Urinary bladder (tissue), 3 donors: ENCODE measurements at regions not wholly inside any gene's neighbourhood (a gene's known extent, or its start where the extent isn't known, plus 50 kb on each side); places are given as distances from the start of the nearest gene placed in this dataset.
"Not testable (repeated sequence)": the region's sequence is repeated elsewhere in the genome, so short reads cannot be mapped to it uniquely, and the experiment has no call there.

Experiments
- DNase-seq: peaks from one replicate; pipeline ENCODE4 v3.0.0-alpha.2; 2015; ENCODE audit errors: extremely low spot score
- H3K27ac ChIP-seq: one replicate; pipeline ENCODE4 v1.5.1; 2013; ENCODE audit warnings: low read depth, mild to moderate bottlenecking, moderate library complexity
- H3K36me3 ChIP-seq: one replicate; pipeline ENCODE4 v1.6.1; 2013; ENCODE audit warnings: mild to moderate bottlenecking, moderate library complexity; ENCODE audit not compliant: insufficient read depth
- H3K4me1 ChIP-seq: one replicate; pipeline ENCODE4 v1.6.1; 2013; ENCODE audit warnings: mild to moderate bottlenecking, moderate library complexity; ENCODE audit not compliant: insufficient read depth
- H3K4me3 ChIP-seq: one replicate; pipeline ENCODE4 v1.5.1; 2013; ENCODE audit warnings: low read depth, low read length
- WGBS: extraction: QIAGEN DNeasy Blood & Tissue Kit; methylation state at CpG from one replicate; pipeline ENCODE4 v1.1.7; 2013; 5-methylcytosine and 5-hydroxymethylcytosine counted together
- donor health status: healthy with polysubstance abuse.
- donor health status: healthy.

GRCh38 chr9:94175669-94176068, 83.4 kb upstream of the ZNF169 start:
- Histone ChIP-seq H3K4me3 (no peak overlapping the region), H3K36me3 (no peaks in the 10 kb centered on the region), H3K27ac (no peak overlapping the region), H3K4me1 (peaks cover 3% of the 10 kb centered on the region)
- DNase-seq = no peak
- 39% methylated on average over 5 of the region's 5 CpGs for WGBS

GRCh38 chr9:94176608-94177007, 82.5 kb upstream of the ZNF169 start:
- Histone ChIP-seq H3K4me3 (no peak overlapping the region), H3K27ac (no peak overlapping the region), H3K4me1 (peaks cover 3% of the 10 kb centered on the region), H3K36me3 (no peaks in the 10 kb centered on the region)
- no peak for DNase-seq

- H3K27ac ChIP-seq = no peak overlapping the region
- no peak for DNase-seq
- no peaks in the 10 kb centered on the region for H3K36me3 ChIP-seq
- peaks cover 2% of the 10 kb centered on the region for H3K4me1 ChIP-seq
- WGBS = 74% methylated on average over 2 of the region's 2 CpGs
- H3K4me3 ChIP-seq = no peak overlapping the region
These were observed 80.2 kb upstream of the ZNF169 start for GRCh38 chr9:94178927-94179326.

- H3K36me3 ChIP-seq = no peaks in the 10 kb centered on the region
- H3K4me3 ChIP-seq = no peak overlapping the region
- no peak overlapping the region for H3K27ac ChIP-seq
- no peak for DNase-seq
- H3K4me1 ChIP-seq = no peaks in the 10 kb centered on the region
- 56% methylated on average over 8 of the region's 8 CpGs for WGBS
These were observed 77.5 kb upstream of the ZNF169 start for GRCh38 chr9:94181408-94182181.

- Histone ChIP-seq H3K36me3 (no peaks in the 10 kb centered on the region), H3K27ac (no peak overlapping the region), H3K4me1 (no peaks in the 10 kb centered on the region), H3K4me3 (no peak overlapping the region)
- 74% methylated on average over 3 of the region's 3 CpGs for WGBS
- DNase-seq = no peak
These were observed 76.6 kb upstream of the ZNF169 start for GRCh38 chr9:94182532-94182931.

GRCh38 chr9:94183240-94183999, 75.7 kb upstream of the ZNF169 start:
- Histone ChIP-seq H3K4me3 (no peak overlapping the region), H3K36me3 (no peaks in the 10 kb centered on the region), H3K27ac (no peak overlapping the region), H3K4me1 (no peaks in the 10 kb centered on the region)
- no peak for DNase-seq
- 90% methylated on average over 5 of the region's 5 CpGs for WGBS

- H3K36me3 ChIP-seq = no peaks in the 10 kb centered on the region
- DNase-seq = no peak
- no peak overlapping the region for H3K27ac ChIP-seq
- H3K4me1 ChIP-seq = no peaks in the 10 kb centered on the region
- H3K4me3 ChIP-seq = no peak overlapping the region
These were observed 70.9 kb upstream of the ZNF169 start for GRCh38 chr9:94188246-94188645.

- H3K36me3 ChIP-seq, DNase-seq, H3K4me1 ChIP-seq, H3K27ac ChIP-seq, H3K4me3 ChIP-seq: not testable (repeated sequence)
- WGBS = 97% methylated on average over 6 of the region's 6 CpGs
These were observed 67.4 kb upstream of the ZNF169 start for GRCh38 chr9:94191706-94192105.

- no peak overlapping the region for H3K4me3 ChIP-seq
- no peaks in the 10 kb centered on the region for H3K4me1 ChIP-seq
- 96% methylated on average over 3 of the region's 3 CpGs for WGBS
- no peak for DNase-seq
- H3K36me3 ChIP-seq = peaks cover 2% of the 10 kb centered on the region
- no peak overlapping the region for H3K27ac ChIP-seq
These were observed 60.7 kb upstream of the ZNF169 start for GRCh38 chr9:94198414-94198813.

- Histone ChIP-seq H3K4me3 (no peak overlapping the region), H3K27ac (no peak overlapping the region), H3K36me3 (peaks cover 2% of the 10 kb centered on the region), H3K4me1 (no peaks in the 10 kb centered on the region)
- DNase-seq = no peak
These were observed 59.3 kb upstream of the ZNF169 start for GRCh38 chr9:94199776-94200175.

GRCh38 chr9:94204174-94204573, 54.9 kb upstream of the ZNF169 start:
- H3K27ac ChIP-seq = no peak overlapping the region
- no peaks in the 10 kb centered on the region for H3K36me3 ChIP-seq
- H3K4me3 ChIP-seq = no peak overlapping the region
- 68% methylated on average over 4 of the region's 4 CpGs for WGBS
- no peak for DNase-seq
- no peaks in the 10 kb centered on the region for H3K4me1 ChIP-seq

- Histone ChIP-seq H3K27ac (no peak overlapping the region), H3K4me3 (no peak overlapping the region), H3K4me1 (no peaks in the 10 kb centered on the region), H3K36me3 (no peaks in the 10 kb centered on the region)
- no peak for DNase-seq
- WGBS = 91% methylated on average over 1 of the region's 1 CpG
These were observed 51.3 kb upstream of the ZNF169 start for GRCh38 chr9:94207781-94208180.
